ENCODE measurements at regions not wholly inside any gene's neighbourhood (a gene's known extent, or its start where the extent isn't known, plus 50 kb on each side); places are given as distances from the start of the nearest gene placed in this dataset.
"Not testable (repeated sequence)": the region's sequence is repeated elsewhere in the genome, so short reads cannot be mapped to it uniquely, and the experiment has no call there.

DNA sequence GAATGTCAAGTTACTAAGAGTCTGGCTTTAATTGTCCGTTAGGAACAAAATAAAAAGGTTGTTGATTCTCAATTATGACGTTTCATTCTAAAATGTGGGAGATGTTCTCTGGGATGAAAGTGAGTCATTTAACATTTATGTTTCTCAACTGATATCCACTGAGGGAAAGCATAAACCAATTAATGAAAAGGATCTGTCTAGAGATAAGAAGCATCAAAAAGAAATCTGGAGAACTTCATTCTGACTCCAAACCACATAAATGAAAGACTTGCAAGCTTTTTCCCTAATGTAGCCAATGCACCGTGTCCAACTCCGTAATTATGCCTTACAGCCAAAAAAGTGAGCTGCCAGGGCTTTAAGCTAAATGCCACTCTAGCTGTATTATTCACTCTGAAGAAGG is 654.2 kb downstream of the TLE1 start:
- H3K4me3 ChIP-seq (ENCODE audit: low read length) = no peak overlapping the region
- H3K79me2 ChIP-seq (ENCODE audit: low read length) = no peaks in the 10 kb centered on the region
- no peaks in the 10 kb centered on the region for H3K9me2 ChIP-seq (replicated peaks; ENCODE audit: insufficient read depth, low read length)
- no peak overlapping the region for H2AFZ ChIP-seq (ENCODE audit: low read length)
- no peak overlapping the region for H3K4me2 ChIP-seq (ENCODE audit: low read depth, low read length, poor library complexity, severe bottlenecking)
- H3K9me3 ChIP-seq (ENCODE audit: low read length) = peaks cover 26% of the 10 kb centered on the region
- H3K4me1 ChIP-seq (ENCODE audit: low read length) = no peaks in the 10 kb centered on the region
- no peak overlapping the region for H3K27ac ChIP-seq (ENCODE audit: low read length)
- no peak overlapping the region for H3K9ac ChIP-seq (ENCODE audit: low read length)
- H3K36me3 ChIP-seq (ENCODE audit: insufficient read depth, low read length) = no peaks in the 10 kb centered on the region
- H3K27me3 ChIP-seq (ENCODE audit: low read length) = no peaks in the 10 kb centered on the region
- no peak for DNase-seq
- H4K20me1 ChIP-seq (ENCODE audit: insufficient read depth, low read depth, low read length) = no peaks in the 10 kb centered on the region

DNA sequence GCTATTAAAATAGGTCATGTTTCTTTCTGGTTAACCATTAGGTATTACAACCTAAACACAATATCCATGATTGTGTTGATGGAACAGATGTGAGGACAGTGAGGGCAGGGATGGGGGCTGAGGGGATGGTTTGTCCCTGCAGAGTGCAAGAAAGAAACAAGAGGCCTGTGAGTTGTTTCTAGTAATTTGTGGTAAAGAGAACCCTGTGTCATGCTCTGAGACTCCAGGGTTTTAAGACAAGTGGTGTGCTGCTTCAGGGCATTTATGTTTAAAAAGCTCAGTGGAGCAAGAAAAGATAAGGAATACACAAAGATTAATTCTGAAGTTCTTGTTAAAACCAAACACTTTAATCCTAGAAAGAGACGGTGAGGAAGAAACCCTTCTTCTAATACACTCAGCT is 656.5 kb downstream of the TLE1 start:
- H3K9me3 ChIP-seq (ENCODE audit: low read length) = peaks cover 10% of the 10 kb centered on the region; the same call in 1 of the 2 replicates
- no peak overlapping the region for H2AFZ ChIP-seq (ENCODE audit: low read length)
- no peak for DNase-seq
- no peaks in the 10 kb centered on the region for H3K36me3 ChIP-seq (ENCODE audit: insufficient read depth, low read length)
- H3K79me2 ChIP-seq (ENCODE audit: low read length) = no peaks in the 10 kb centered on the region
- no peaks in the 10 kb centered on the region for H3K9me2 ChIP-seq (replicated peaks; ENCODE audit: insufficient read depth, low read length)
- no peak overlapping the region for H3K4me2 ChIP-seq (ENCODE audit: low read depth, low read length, poor library complexity, severe bottlenecking)
- H3K9ac ChIP-seq (ENCODE audit: low read length) = no peak overlapping the region
- no peaks in the 10 kb centered on the region for H3K27me3 ChIP-seq (ENCODE audit: low read length)
- no peak overlapping the region for H3K27ac ChIP-seq (ENCODE audit: low read length)
- no peaks in the 10 kb centered on the region for H3K4me1 ChIP-seq (ENCODE audit: low read length)
- no peaks in the 10 kb centered on the region for H4K20me1 ChIP-seq (ENCODE audit: insufficient read depth, low read depth, low read length)
- H3K4me3 ChIP-seq (ENCODE audit: low read length) = no peak overlapping the region

DNA sequence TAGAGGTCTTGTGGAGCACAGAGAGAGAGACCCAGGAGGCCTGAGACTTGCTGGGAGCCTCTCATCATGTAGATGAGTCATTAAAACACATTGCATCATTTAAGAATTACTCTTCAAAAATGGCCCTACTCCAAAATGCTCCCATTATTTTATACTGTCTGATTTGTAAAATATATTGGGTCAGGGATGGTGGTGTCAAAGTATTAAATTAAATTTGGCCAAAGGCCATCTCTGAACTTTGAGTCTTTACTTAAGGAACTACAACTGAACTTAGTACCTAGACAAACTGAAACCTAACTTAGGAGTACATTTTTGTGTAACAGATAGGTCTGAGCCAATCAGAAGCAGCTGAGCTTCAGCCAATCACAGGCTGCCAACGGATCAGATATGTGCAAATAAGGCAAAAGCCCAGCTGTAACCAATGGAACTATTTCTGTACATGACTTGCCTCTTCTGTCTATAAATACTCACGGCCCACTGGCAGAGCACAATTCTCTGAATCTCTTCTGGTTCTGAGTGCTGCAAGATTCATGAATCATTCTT is 657.2 kb downstream of the TLE1 start:
- no peaks in the 10 kb centered on the region for H3K27me3 ChIP-seq (ENCODE audit: low read length)
- H3K79me2 ChIP-seq (ENCODE audit: low read length) = no peaks in the 10 kb centered on the region
- H3K4me1 ChIP-seq (ENCODE audit: low read length) = no peaks in the 10 kb centered on the region
- H3K4me2 ChIP-seq (ENCODE audit: low read depth, low read length, poor library complexity, severe bottlenecking) = no peak overlapping the region
- H3K4me3 ChIP-seq (ENCODE audit: low read length) = no peak overlapping the region
- no peaks in the 10 kb centered on the region for H3K9me2 ChIP-seq (replicated peaks; ENCODE audit: insufficient read depth, low read length)
- H3K9me3 ChIP-seq (ENCODE audit: low read length) = peaks cover 10% of the 10 kb centered on the region; the same call in 1 of the 2 replicates
- no peak overlapping the region for H2AFZ ChIP-seq (ENCODE audit: low read length)
- no peak for DNase-seq
- H3K27ac ChIP-seq (ENCODE audit: low read length) = no peak overlapping the region
- no peaks in the 10 kb centered on the region for H4K20me1 ChIP-seq (ENCODE audit: insufficient read depth, low read depth, low read length)
- H3K36me3 ChIP-seq (ENCODE audit: insufficient read depth, low read length) = no peaks in the 10 kb centered on the region
- no peak overlapping the region for H3K9ac ChIP-seq (ENCODE audit: low read length)

DNA sequence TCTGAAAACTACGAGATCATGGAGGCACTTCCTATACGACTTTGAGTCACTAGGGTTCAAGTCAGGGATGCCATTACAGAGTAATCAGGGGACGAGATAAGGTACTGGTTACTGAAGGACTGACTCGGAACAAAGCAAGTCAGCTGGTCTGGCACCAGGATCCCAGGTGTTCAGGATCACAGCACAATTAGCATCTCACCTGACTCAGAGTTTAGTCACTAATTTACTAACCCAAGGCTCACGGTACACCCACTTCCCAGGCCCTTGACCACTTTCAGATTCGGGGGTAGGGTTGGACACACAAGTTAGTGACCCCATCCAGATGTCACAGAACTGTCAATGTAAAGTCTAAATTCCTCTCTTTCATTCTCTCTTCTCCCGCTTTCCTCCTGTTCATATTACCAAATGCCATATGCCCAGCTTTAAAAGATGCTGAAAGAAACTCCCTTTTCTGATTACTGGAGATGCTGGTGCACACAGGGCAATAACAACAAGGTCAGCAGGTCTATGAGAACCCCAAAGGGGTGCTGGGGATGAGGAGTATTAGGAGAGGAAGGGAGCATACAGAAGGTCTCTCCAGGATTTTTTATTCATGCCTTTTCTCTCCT is 657.8 kb downstream of the TLE1 start:
- no peak for DNase-seq
- no peak overlapping the region for H3K9ac ChIP-seq (ENCODE audit: low read length)
- no peak overlapping the region for H3K27ac ChIP-seq (ENCODE audit: low read length)

DNA sequence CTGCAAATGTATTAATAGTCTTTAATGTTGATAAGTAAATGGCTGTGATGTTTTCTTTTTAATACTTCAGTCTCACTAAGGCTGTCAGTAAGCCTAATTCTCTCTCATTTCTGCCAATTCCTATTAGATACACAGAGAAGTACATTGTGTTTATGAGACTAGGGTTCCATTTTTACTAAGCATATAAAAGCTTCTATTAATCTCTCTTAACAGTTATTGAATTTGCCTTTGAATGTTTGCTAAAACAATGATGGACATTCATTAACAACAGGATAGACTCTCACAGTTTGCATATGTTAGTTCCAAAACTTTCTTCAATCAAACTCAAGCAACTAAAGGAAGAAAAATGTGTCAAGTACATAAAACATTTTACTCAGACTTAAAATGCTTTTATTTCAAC is 659.3 kb downstream of the TLE1 start:
- peaks cover 10% of the 10 kb centered on the region for H3K9me3 ChIP-seq (ENCODE audit: low read length)
- no peaks in the 10 kb centered on the region for H4K20me1 ChIP-seq (ENCODE audit: insufficient read depth, low read depth, low read length)
- no peaks in the 10 kb centered on the region for H3K9me2 ChIP-seq (replicated peaks; ENCODE audit: insufficient read depth, low read length)

More for the DNA sequence above, 657.8 kb downstream of the TLE1 start:
- Histone ChIP-seq H3K9me3 (ENCODE audit: low read length) (peaks cover 10% of the 10 kb centered on the region), H3K36me3 (ENCODE audit: insufficient read depth, low read length) (no peaks in the 10 kb centered on the region), H3K4me3 (ENCODE audit: low read length) (no peak overlapping the region), H3K79me2 (ENCODE audit: low read length) (no peaks in the 10 kb centered on the region), H3K9me2 (replicated peaks; ENCODE audit: insufficient read depth, low read length) (no peaks in the 10 kb centered on the region), H4K20me1 (ENCODE audit: insufficient read depth, low read depth, low read length) (no peaks in the 10 kb centered on the region), H3K4me2 (ENCODE audit: low read depth, low read length, poor library complexity, severe bottlenecking) (no peak overlapping the region), H3K4me1 (ENCODE audit: low read length) (no peaks in the 10 kb centered on the region), H3K27me3 (ENCODE audit: low read length) (no peaks in the 10 kb centered on the region), H2AFZ (ENCODE audit: low read length) (no peak overlapping the region)

DNA sequence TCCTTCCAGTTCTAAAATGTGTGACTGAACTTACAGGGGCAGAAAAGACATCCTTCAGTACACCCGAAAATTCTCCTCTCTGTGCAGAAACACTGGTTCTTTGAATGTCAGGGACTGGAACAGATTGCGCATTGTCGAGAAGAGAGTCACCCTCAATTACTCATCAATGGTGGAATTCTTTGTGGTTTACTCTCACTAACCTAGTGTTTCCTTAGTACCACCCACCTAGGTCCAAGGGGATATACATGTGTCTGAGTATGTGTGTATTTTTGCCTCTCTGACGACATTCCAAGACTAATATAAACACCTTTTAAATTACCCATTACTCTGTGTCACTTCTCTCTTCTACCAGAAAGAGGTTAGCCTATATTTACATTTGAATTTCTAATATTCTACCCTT is 660.8 kb downstream of the TLE1 start:
- Histone ChIP-seq H3K9ac (ENCODE audit: low read length) (no peak overlapping the region), H3K4me3 (ENCODE audit: low read length) (no peak overlapping the region), H3K4me2 (ENCODE audit: low read depth, low read length, poor library complexity, severe bottlenecking) (no peak overlapping the region), H3K4me1 (ENCODE audit: low read length) (no peaks in the 10 kb centered on the region), H3K27me3 (ENCODE audit: low read length) (no peaks in the 10 kb centered on the region), H4K20me1 (ENCODE audit: insufficient read depth, low read depth, low read length) (no peaks in the 10 kb centered on the region), H3K79me2 (ENCODE audit: low read length) (no peaks in the 10 kb centered on the region), H3K27ac (ENCODE audit: low read length) (no peak overlapping the region), H2AFZ (ENCODE audit: low read length) (no peak overlapping the region), H3K36me3 (ENCODE audit: insufficient read depth, low read length) (no peaks in the 10 kb centered on the region), H3K9me3 (ENCODE audit: low read length) (peaks cover 11% of the 10 kb centered on the region), H3K9me2 (replicated peaks; ENCODE audit: insufficient read depth, low read length) (no peaks in the 10 kb centered on the region)
- no peak for DNase-seq

More for the DNA sequence above, 659.3 kb downstream of the TLE1 start:
- no peaks in the 10 kb centered on the region for H3K79me2 ChIP-seq (ENCODE audit: low read length)
- DNase-seq = no peak
- H3K27me3 ChIP-seq (ENCODE audit: low read length) = no peaks in the 10 kb centered on the region
- no peak overlapping the region for H2AFZ ChIP-seq (ENCODE audit: low read length)
- H3K27ac ChIP-seq (ENCODE audit: low read length) = no peak overlapping the region
- no peaks in the 10 kb centered on the region for H3K4me1 ChIP-seq (ENCODE audit: low read length)
- H3K36me3 ChIP-seq (ENCODE audit: insufficient read depth, low read length) = no peaks in the 10 kb centered on the region
- H3K4me2 ChIP-seq (ENCODE audit: low read depth, low read length, poor library complexity, severe bottlenecking) = no peak overlapping the region
- no peak overlapping the region for H3K4me3 ChIP-seq (ENCODE audit: low read length)
- H3K9ac ChIP-seq (ENCODE audit: low read length) = no peak overlapping the region

DNA sequence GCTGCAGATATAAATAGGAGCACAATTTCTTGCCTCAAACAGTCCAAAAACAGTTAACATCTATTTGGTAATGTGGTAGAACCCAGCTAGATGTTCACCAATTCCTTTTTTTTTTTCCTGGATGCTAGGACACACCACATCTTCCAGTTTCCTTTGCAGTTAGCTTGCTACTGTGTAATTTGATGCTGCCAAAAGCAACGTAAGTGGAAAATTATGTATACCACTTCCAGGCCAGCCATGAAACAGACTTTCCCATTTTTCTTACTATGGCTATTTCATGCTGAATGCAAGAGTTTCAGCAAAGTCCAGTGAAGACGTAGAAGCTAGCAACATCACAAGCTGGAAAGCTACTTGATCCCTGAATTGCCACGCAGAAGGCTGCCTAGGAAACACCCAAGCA is 667.2 kb downstream of the TLE1 start:
- DNase-seq = no peak
- Histone ChIP-seq H3K36me3 (ENCODE audit: insufficient read depth, low read length) (no peaks in the 10 kb centered on the region), H3K9me2 (replicated peaks; ENCODE audit: insufficient read depth, low read length) (no peaks in the 10 kb centered on the region), H2AFZ (ENCODE audit: low read length) (no peak overlapping the region), H3K27me3 (ENCODE audit: low read length) (no peaks in the 10 kb centered on the region), H3K79me2 (ENCODE audit: low read length) (no peaks in the 10 kb centered on the region), H3K4me1 (ENCODE audit: low read length) (no peaks in the 10 kb centered on the region), H3K9me3 (ENCODE audit: low read length) (peaks cover 8% of the 10 kb centered on the region), H3K4me3 (ENCODE audit: low read length) (no peak overlapping the region), H4K20me1 (ENCODE audit: insufficient read depth, low read depth, low read length) (no peaks in the 10 kb centered on the region), H3K9ac (ENCODE audit: low read length) (no peak overlapping the region), H3K27ac (ENCODE audit: low read length) (no peak overlapping the region), H3K4me2 (ENCODE audit: low read depth, low read length, poor library complexity, severe bottlenecking) (no peak overlapping the region)

DNA sequence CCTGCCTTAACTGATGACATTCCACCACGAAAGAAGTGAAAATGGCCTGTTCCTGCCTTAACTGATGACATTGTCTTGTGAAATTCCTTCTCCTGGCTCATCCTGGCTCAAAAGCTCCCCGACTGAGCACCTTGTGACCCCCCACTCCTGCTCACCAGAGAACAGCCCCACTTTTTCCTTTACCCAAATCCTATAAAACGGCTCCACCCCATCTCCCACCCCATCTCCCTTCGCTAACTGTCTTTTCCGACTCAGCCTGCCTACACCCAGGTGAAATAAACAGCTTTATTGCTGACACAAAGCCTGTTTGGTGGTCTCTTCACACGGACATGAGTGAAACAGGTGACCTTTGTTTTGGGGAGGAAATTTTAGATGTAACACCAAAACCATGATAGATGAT is 674.4 kb downstream of the TLE1 start:
- not testable (repeated sequence) for H3K27ac ChIP-seq (ENCODE audit: low read length); H3K9me3 ChIP-seq (ENCODE audit: low read length); H3K4me3 ChIP-seq (ENCODE audit: low read length); H3K9me2 ChIP-seq (replicated peaks; ENCODE audit: insufficient read depth, low read length); H3K9ac ChIP-seq (ENCODE audit: low read length); H3K4me2 ChIP-seq (ENCODE audit: low read depth, low read length, poor library complexity, severe bottlenecking); H2AFZ ChIP-seq (ENCODE audit: low read length); H3K4me1 ChIP-seq (ENCODE audit: low read length); H3K79me2 ChIP-seq (ENCODE audit: low read length); DNase-seq; H3K27me3 ChIP-seq (ENCODE audit: low read length); H3K36me3 ChIP-seq (ENCODE audit: insufficient read depth, low read length); H4K20me1 ChIP-seq (ENCODE audit: insufficient read depth, low read depth, low read length)

All from Karpas-422 (cell line).